ENCODE measurements at regions not wholly inside any gene's neighbourhood (a gene's known extent, or its start where the extent isn't known, plus 50 kb on each side); places are given as distances from the start of the nearest gene placed in this dataset.

DNA sequence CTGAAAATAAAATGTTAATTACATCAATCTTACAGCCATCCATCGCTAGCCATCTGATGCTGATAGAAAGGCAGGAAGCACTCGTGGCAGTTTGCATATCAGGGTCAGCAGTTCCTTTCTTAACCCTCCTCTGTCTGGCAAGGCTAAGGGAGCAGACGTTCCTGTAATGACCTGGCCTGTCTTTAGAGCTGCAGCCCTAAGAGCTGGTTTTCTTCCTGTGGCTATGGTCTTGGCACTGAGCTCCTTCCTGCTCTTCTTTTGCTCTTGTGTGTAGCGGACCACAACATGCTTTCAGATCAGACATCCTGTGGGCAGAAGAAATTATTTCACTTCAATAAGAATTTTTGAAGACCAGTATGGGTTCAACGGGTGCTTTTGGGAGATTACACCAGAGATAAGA lies 170.4 kb downstream of the DAD1 start:
- ChIA-PET CTCF (no interaction called here), POLR2A (no interaction called here)
- no peak for TF ChIP-seq FOXM1 (IDR thresholded peaks at IDR 0.05; ENCODE audit: borderline replicate concordance)
- no peak for TF ChIP-seq ELF4 (IDR thresholded peaks at IDR 0.05)
- no peak for TF ChIP-seq TARDBP (IDR thresholded peaks at IDR 0.05)
- no peak for TF ChIP-seq CTBP1 (IDR thresholded peaks at IDR 0.05; ENCODE audit: borderline replicate concordance)
- no peak for TF ChIP-seq NFRKB (IDR thresholded peaks at IDR 0.05)
- no peak for TF ChIP-seq SUZ12 (IDR thresholded peaks at IDR 0.05)
- TF ChIP-seq HDGF (IDR thresholded peaks at IDR 0.05; ENCODE audit: borderline replicate concordance), result no peak
- TF ChIP-seq FOXA1 (IDR thresholded peaks at IDR 0.05), result no peak
- no peak for TF ChIP-seq ZNF384 (IDR thresholded peaks at IDR 0.05)
- no peak for TF ChIP-seq LEF1 (IDR thresholded peaks at IDR 0.05; ENCODE audit: borderline replicate concordance)
- no peak for TF ChIP-seq SP1 (IDR thresholded peaks at IDR 0.05)
- TF ChIP-seq, protein P1, sequence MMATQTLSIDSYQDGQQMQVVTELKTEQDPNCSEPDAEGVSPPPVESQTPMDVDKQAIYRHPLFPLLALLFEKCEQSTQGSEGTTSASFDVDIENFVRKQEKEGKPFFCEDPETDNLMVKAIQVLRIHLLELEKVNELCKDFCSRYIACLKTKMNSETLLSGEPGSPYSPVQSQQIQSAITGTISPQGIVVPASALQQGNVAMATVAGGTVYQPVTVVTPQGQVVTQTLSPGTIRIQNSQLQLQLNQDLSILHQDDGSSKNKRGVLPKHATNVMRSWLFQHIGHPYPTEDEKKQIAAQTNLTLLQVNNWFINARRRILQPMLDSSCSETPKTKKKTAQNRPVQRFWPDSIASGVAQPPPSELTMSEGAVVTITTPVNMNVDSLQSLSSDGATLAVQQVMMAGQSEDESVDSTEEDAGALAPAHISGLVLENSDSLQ (IDR thresholded peaks at IDR 0.05), result no peak
- no peak for TF ChIP-seq FOXK2 (IDR thresholded peaks at IDR 0.05)
- no peak for TF ChIP-seq ARNT (IDR thresholded peaks at IDR 0.05)
- TF ChIP-seq BHLHE40 (IDR thresholded peaks at IDR 0.05; ENCODE audit: borderline replicate concordance), result no peak
- TF ChIP-seq L3MBTL2 (conservative IDR thresholded peaks at IDR 0.05), result no peak
- no peak for DNase-seq (ENCODE audit: extremely low spot score)

DNA sequence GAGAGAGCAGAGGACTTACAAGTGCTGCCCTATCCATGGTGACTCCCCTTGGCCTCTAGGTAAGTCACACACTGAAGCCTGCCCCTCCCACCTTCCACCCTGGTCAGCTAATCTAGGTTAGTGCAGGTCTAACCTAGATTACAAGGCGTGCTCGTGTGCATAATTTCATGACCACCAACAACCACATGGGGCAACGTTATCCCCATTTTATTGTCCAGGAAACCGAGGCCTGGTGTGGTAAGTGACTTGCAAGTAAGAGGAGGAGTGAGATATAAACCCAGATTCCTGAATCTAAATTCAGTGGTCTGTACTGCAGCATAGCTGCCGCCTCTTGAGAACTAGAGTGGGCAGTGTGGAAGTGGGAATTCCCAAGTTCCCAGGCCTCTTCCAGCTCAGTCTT lies 171.1 kb downstream of the DAD1 start:
- no peak for DNase-seq (ENCODE audit: extremely low spot score)
- TF ChIP-seq FOXK2 (IDR thresholded peaks at IDR 0.05) (no peak), ZNF384 (IDR thresholded peaks at IDR 0.05) (no peak), L3MBTL2 (conservative IDR thresholded peaks at IDR 0.05) (no peak), ARNT (IDR thresholded peaks at IDR 0.05) (no peak), SUZ12 (IDR thresholded peaks at IDR 0.05) (no peak), BHLHE40 (IDR thresholded peaks at IDR 0.05; ENCODE audit: borderline replicate concordance) (no peak)
- CTCF ChIA-PET, result no interaction called here
- POLR2A ChIA-PET, result no interaction called here

DNA sequence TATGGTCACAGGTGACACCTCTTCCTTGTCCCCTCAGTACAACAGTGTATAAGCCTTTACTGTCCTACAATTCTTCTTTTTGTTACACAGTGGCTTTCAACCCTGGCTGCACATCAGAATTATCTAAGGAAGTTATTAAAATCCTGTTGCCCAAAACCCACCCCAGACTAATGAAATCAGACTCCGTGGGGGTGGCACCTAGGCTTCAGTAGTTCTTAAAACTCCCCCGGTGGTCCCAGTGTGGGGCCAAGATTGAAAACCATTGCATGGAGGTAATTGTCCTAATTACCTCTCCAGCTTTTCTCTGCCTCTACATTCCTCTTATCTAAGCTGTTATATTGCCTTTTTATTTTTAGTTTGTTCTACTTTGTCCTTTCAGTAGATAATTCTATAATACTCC lies 172.8 kb downstream of the DAD1 start:
- ChIA-PET POLR2A (no interaction called here), CTCF (no interaction called here)
- TF ChIP-seq FOXA1 (IDR thresholded peaks at IDR 0.05), result no peak
- TF ChIP-seq ZNF384 (IDR thresholded peaks at IDR 0.05), result no peak
- no peak for TF ChIP-seq NFRKB (IDR thresholded peaks at IDR 0.05)
- TF ChIP-seq FOXM1 (IDR thresholded peaks at IDR 0.05; ENCODE audit: borderline replicate concordance), result no peak
- no peak for TF ChIP-seq TARDBP (IDR thresholded peaks at IDR 0.05)
- TF ChIP-seq, protein P1 (IDR thresholded peaks at IDR 0.05), result no peak
- no peak for TF ChIP-seq L3MBTL2 (conservative IDR thresholded peaks at IDR 0.05)
- TF ChIP-seq HDGF (IDR thresholded peaks at IDR 0.05; ENCODE audit: borderline replicate concordance), result no peak
- no peak for TF ChIP-seq SUZ12 (IDR thresholded peaks at IDR 0.05)
- TF ChIP-seq ELF4 (IDR thresholded peaks at IDR 0.05), result no peak
- no peak for TF ChIP-seq SP1 (IDR thresholded peaks at IDR 0.05)
- TF ChIP-seq CTBP1 (IDR thresholded peaks at IDR 0.05; ENCODE audit: borderline replicate concordance), result no peak
- TF ChIP-seq FOXK2 (IDR thresholded peaks at IDR 0.05), result no peak
- no peak for DNase-seq (ENCODE audit: extremely low spot score)

GRCh38 chr14:22415605-22415959 lies 173.4 kb downstream of the DAD1 start:
- DNase-seq (ENCODE audit: extremely low spot score), result no peak
- TF ChIP-seq ELF4 (IDR thresholded peaks at IDR 0.05) (no peak), L3MBTL2 (conservative IDR thresholded peaks at IDR 0.05) (no peak), LEF1 (IDR thresholded peaks at IDR 0.05; ENCODE audit: borderline replicate concordance) (no peak), ZNF384 (IDR thresholded peaks at IDR 0.05) (no peak), TARDBP (IDR thresholded peaks at IDR 0.05) (no peak), FOXA1 (IDR thresholded peaks at IDR 0.05) (no peak), ARNT (IDR thresholded peaks at IDR 0.05) (no peak), BHLHE40 (IDR thresholded peaks at IDR 0.05; ENCODE audit: borderline replicate concordance) (no peak)
- TF ChIP-seq, protein P1 (IDR thresholded peaks at IDR 0.05), result no peak
- POLR2A ChIA-PET, result no interaction called here
- CTCF ChIA-PET, result no interaction called here

GRCh38 chr14:22414876-22415604 lies 174.0 kb downstream of the DAD1 start:
- CTCF ChIA-PET, result no interaction called here
- TF ChIP-seq TARDBP (IDR thresholded peaks at IDR 0.05), result no peak
- no peak for TF ChIP-seq FOXA1 (IDR thresholded peaks at IDR 0.05)
- TF ChIP-seq FOXK2 (IDR thresholded peaks at IDR 0.05), result no peak
- TF ChIP-seq ELF4 (IDR thresholded peaks at IDR 0.05), result no peak
- TF ChIP-seq SUZ12 (IDR thresholded peaks at IDR 0.05), result no peak
- TF ChIP-seq BHLHE40 (IDR thresholded peaks at IDR 0.05; ENCODE audit: borderline replicate concordance), result no peak
- TF ChIP-seq FOXM1 (IDR thresholded peaks at IDR 0.05; ENCODE audit: borderline replicate concordance), result no peak
- POLR2A ChIA-PET, result no interaction called here
- no peak for DNase-seq (ENCODE audit: extremely low spot score)

GRCh38 chr14:22412926-22413411 lies 176.1 kb downstream of the DAD1 start:
- CTCF ChIA-PET, result interaction anchor here (1.6 kb wide), 1 partner anchor 59 kb away, joined by 3 read pairs; no protein-coding TSS in a partner anchor
- TF ChIP-seq ZNF384 (IDR thresholded peaks at IDR 0.05), result no peak
- no peak for TF ChIP-seq ELF4 (IDR thresholded peaks at IDR 0.05)
- TF ChIP-seq TARDBP (IDR thresholded peaks at IDR 0.05), result no peak
- TF ChIP-seq SP1 (IDR thresholded peaks at IDR 0.05), result no peak
- TF ChIP-seq ARNT (IDR thresholded peaks at IDR 0.05), result no peak
- no peak for TF ChIP-seq NFRKB (IDR thresholded peaks at IDR 0.05)
- TF ChIP-seq SUZ12 (IDR thresholded peaks at IDR 0.05), result no peak
- TF ChIP-seq, protein P1 (IDR thresholded peaks at IDR 0.05), result no peak
- no peak for TF ChIP-seq BHLHE40 (IDR thresholded peaks at IDR 0.05; ENCODE audit: borderline replicate concordance)
- no peak for TF ChIP-seq L3MBTL2 (conservative IDR thresholded peaks at IDR 0.05)
- TF ChIP-seq FOXK2 (IDR thresholded peaks at IDR 0.05), result no peak
- TF ChIP-seq HDGF (IDR thresholded peaks at IDR 0.05; ENCODE audit: borderline replicate concordance), result no peak
- no peak for TF ChIP-seq FOXM1 (IDR thresholded peaks at IDR 0.05; ENCODE audit: borderline replicate concordance)
- TF ChIP-seq CTBP1 (IDR thresholded peaks at IDR 0.05; ENCODE audit: borderline replicate concordance), result no peak
- no peak for TF ChIP-seq FOXA1 (IDR thresholded peaks at IDR 0.05)
- no peak for TF ChIP-seq LEF1 (IDR thresholded peaks at IDR 0.05; ENCODE audit: borderline replicate concordance)
- DNase-seq (ENCODE audit: extremely low spot score), result no peak
- POLR2A ChIA-PET, result no interaction called here

Data from HEK293T (cell line).